GM23338 (cell line): ENCODE measurements at regions not wholly inside any gene's neighbourhood (a gene's known extent, or its start where the extent isn't known, plus 50 kb on each side); places are given as distances from the start of the nearest gene placed in this dataset.

Source experiments
- ATAC-seq: fragments of 200-7000 bp; cut with Tn5 transposase; 3 replicates; pipeline ENCODE4 v1.9.1; 2020
- DNase-seq: peaks from one replicate; pipeline ENCODE4 v3.0.0-alpha.2; 2015; ENCODE audit warnings: low spot score
- H2AFZ ChIP-seq: fragments of 200-600 bp; sonication (generic); 2 replicates; pipeline ENCODE4 v1.8.0; 2016; ENCODE audit warnings: antibody characterized with exemption, mild to moderate bottlenecking, moderate library complexity
- H3F3A ChIP-seq: fragments of 200-600 bp; sonication (generic); replicated peaks from 2 replicates; pipeline ENCODE4 v1.8.0; 2017; ENCODE audit warnings: antibody characterized with exemption, mixed run types, low read depth
- H3K27ac ChIP-seq: fragments of 200-600 bp; sonication (generic); 2 replicates; pipeline ENCODE4 v1.6.1; 2016; ENCODE audit warnings: low read depth
- H3K27me3 ChIP-seq: fragments of 200-600 bp; sonication (generic); 2 replicates; pipeline ENCODE4 v1.8.0; 2016; ENCODE audit warnings: mild to moderate bottlenecking, mixed run types, moderate library complexity; ENCODE audit not compliant: insufficient read depth
- H3K36me3 ChIP-seq: fragments of 200-600 bp; sonication (generic); 2 replicates; pipeline ENCODE4 v1.8.0; 2016; ENCODE audit warnings: mild to moderate bottlenecking; ENCODE audit not compliant: insufficient read depth
- H3K4me1 ChIP-seq: fragments of 200-600 bp; sonication (generic); 2 replicates; pipeline ENCODE4 v1.8.0; 2016; ENCODE audit warnings: mild to moderate bottlenecking, moderate library complexity; ENCODE audit not compliant: insufficient read depth
- H3K4me2 ChIP-seq: fragments of 200-600 bp; sonication (generic); 2 replicates; pipeline ENCODE4 v1.7.1; 2017; ENCODE audit warnings: mixed run types
- H3K4me3 ChIP-seq: fragments of 200-600 bp; sonication (generic); 2 replicates; pipeline ENCODE4 v1.6.1; 2016; ENCODE audit warnings: mixed run types
- H3K79me2 ChIP-seq: fragments of 200-600 bp; sonication (generic); replicated peaks from 2 replicates; pipeline ENCODE4 v1.8.0; 2017; ENCODE audit warnings: mild to moderate bottlenecking; ENCODE audit not compliant: insufficient read depth
- H3K9me2 ChIP-seq: fragments of 200-600 bp; sonication (generic); 2 replicates; pipeline ENCODE4 v1.8.0; 2017; ENCODE audit not compliant: insufficient read depth
- H4K20me1 ChIP-seq: fragments of 200-600 bp; sonication (generic); replicated peaks from 2 replicates; pipeline ENCODE4 v1.8.0; 2017; ENCODE audit warnings: mild to moderate bottlenecking; ENCODE audit not compliant: insufficient read depth
- H3K27ac Mint-ChIP-seq: 2 replicates; pipeline ENCODE4 v1.8.0; 2020; ENCODE audit warnings: inconsistent platforms, mild to moderate bottlenecking, moderate library complexity, mixed read lengths
- H3K27me3 Mint-ChIP-seq: 3 replicates; pipeline ENCODE4 v1.8.0; 2022; ENCODE audit warnings: low read depth, mild to moderate bottlenecking, moderate library complexity, mixed read lengths, inconsistent platforms; ENCODE audit not compliant: insufficient read depth, poor library complexity
- H3K36me3 Mint-ChIP-seq: 3 replicates; pipeline ENCODE4 v1.8.0; 2021; ENCODE audit warnings: low read depth, mild to moderate bottlenecking, inconsistent platforms, moderate library complexity, mixed read lengths
- H3K4me1 Mint-ChIP-seq: 3 replicates; pipeline ENCODE4 v1.8.0; 2020; ENCODE audit warnings: mild to moderate bottlenecking, inconsistent platforms, mixed read lengths
- H3K4me3 Mint-ChIP-seq: 3 replicates; pipeline ENCODE4 v1.8.0; 2021; ENCODE audit warnings: moderate library complexity, mild to moderate bottlenecking, inconsistent platforms, mixed read lengths
- H3K9me3 Mint-ChIP-seq: 3 replicates; pipeline ENCODE4 v1.8.0; 2020; ENCODE audit warnings: moderate library complexity, mild to moderate bottlenecking, inconsistent platforms, mixed read lengths
- CREB1 ChIP-seq: fragments of 250-450 bp; sonication (Bioruptor Pico); IDR thresholded peaks from 2 replicates; pipeline ENCODE4 v1.5.0; 2020; ENCODE audit warnings: low read depth, mild to moderate bottlenecking, moderate library complexity
- EZH2phosphoT487 ChIP-seq: fragments of 200-600 bp; sonication (generic); IDR thresholded peaks from one replicate; pipeline ENCODE4 v1.8.1; 2018; ENCODE audit warnings: antibody characterized with exemption; ENCODE audit not compliant: unreplicated experiment
- JUNB ChIP-seq: IDR thresholded peaks from one replicate; pipeline ENCODE4 v1.6.1; 2016; ENCODE audit warnings: antibody characterized with exemption; ENCODE audit not compliant: unreplicated experiment
- NANOG ChIP-seq: IDR thresholded peaks from 2 replicates; pipeline ENCODE4 v1.6.1; 2016; ENCODE audit warnings: antibody characterized with exemption, borderline replicate concordance
- POLR2AphosphoS5 ChIP-seq: IDR thresholded peaks from 2 replicates; pipeline ENCODE4 v1.6.1; 2016; ENCODE audit warnings: antibody characterized with exemption, low read depth
- STAT1 ChIP-seq: IDR thresholded peaks from one replicate; pipeline ENCODE4 v1.6.1; 2016; ENCODE audit warnings: antibody characterized with exemption; ENCODE audit not compliant: unreplicated experiment
- ZNF114 ChIP-seq: fragments of 250-450 bp; sonication (Bioruptor Pico); IDR thresholded peaks from 2 replicates; pipeline ENCODE4 v1.5.0; 2020; ENCODE audit warnings: mild to moderate bottlenecking, moderate library complexity
- ZNF331 ChIP-seq: fragments of 250-450 bp; sonication (Bioruptor Pico); IDR thresholded peaks from 2 replicates; pipeline ENCODE4 v1.5.0; 2020; ENCODE audit warnings: low read depth, mild to moderate bottlenecking, moderate library complexity
- TF ChIP-seq, protein P1 (sequence below): IDR thresholded peaks from one replicate; pipeline ENCODE4 v1.6.1; 2018; ENCODE audit warnings: antibody characterized with exemption; ENCODE audit not compliant: unreplicated experiment
- TF ChIP-seq, protein P2 (sequence below), 2 experiments: fragments of 200-600 bp in 1 of 2; sonication (generic) in 1 of 2; conservative IDR thresholded peaks; 2 replicates each; pipeline versions ENCODE4 v1.5.1 to v1.6.1; 2016 to 2017; ENCODE audit warnings: antibody characterized with exemption in 2 of 2, low read depth in 2 of 2, mild to moderate bottlenecking in 2 of 2, moderate library complexity in 1 of 2
- TF ChIP-seq, protein P3 (sequence below): IDR thresholded peaks from 2 replicates; pipeline ENCODE4 v1.6.1; 2016; ENCODE audit warnings: antibody characterized with exemption

DNA sequence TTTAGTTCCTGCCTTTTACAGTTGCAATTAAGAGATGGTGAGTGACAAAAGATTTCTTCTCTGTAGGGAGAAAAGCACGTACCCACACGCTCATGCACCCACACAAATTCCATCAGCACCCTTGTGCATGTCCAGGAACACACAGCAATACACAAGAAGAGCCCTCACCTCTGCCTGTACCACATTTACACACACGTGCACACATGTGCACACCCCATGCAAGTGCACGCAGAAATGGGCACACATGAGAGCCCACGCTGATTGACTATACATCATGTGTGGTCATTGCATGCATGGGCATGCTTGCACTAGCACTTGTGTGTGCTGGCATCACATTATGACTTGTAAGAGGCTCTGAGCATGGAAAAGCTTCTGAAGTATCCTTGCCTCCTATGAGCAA, 70.5 kb downstream of the SERPINA3 start:
- Histone ChIP-seq H3K9me2 (no peaks in the 10 kb centered on the region), H3K27ac (no peak overlapping the region), H3K27me3 (no peaks in the 10 kb centered on the region), H4K20me1 (no peaks in the 10 kb centered on the region), H3F3A (no peaks in the 10 kb centered on the region), H3K79me2 (no peaks in the 10 kb centered on the region), H3K4me3 (no peak overlapping the region), H3K4me2 (no peak overlapping the region), H2AFZ (no peak overlapping the region), H3K4me1 (no peaks in the 10 kb centered on the region), H3K36me3 (no peaks in the 10 kb centered on the region)
- TF ChIP-seq, protein P1, sequence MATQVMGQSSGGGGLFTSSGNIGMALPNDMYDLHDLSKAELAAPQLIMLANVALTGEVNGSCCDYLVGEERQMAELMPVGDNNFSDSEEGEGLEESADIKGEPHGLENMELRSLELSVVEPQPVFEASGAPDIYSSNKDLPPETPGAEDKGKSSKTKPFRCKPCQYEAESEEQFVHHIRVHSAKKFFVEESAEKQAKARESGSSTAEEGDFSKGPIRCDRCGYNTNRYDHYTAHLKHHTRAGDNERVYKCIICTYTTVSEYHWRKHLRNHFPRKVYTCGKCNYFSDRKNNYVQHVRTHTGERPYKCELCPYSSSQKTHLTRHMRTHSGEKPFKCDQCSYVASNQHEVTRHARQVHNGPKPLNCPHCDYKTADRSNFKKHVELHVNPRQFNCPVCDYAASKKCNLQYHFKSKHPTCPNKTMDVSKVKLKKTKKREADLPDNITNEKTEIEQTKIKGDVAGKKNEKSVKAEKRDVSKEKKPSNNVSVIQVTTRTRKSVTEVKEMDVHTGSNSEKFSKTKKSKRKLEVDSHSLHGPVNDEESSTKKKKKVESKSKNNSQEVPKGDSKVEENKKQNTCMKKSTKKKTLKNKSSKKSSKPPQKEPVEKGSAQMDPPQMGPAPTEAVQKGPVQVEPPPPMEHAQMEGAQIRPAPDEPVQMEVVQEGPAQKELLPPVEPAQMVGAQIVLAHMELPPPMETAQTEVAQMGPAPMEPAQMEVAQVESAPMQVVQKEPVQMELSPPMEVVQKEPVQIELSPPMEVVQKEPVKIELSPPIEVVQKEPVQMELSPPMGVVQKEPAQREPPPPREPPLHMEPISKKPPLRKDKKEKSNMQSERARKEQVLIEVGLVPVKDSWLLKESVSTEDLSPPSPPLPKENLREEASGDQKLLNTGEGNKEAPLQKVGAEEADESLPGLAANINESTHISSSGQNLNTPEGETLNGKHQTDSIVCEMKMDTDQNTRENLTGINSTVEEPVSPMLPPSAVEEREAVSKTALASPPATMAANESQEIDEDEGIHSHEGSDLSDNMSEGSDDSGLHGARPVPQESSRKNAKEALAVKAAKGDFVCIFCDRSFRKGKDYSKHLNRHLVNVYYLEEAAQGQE, result no peak
- TF ChIP-seq, protein P2, sequence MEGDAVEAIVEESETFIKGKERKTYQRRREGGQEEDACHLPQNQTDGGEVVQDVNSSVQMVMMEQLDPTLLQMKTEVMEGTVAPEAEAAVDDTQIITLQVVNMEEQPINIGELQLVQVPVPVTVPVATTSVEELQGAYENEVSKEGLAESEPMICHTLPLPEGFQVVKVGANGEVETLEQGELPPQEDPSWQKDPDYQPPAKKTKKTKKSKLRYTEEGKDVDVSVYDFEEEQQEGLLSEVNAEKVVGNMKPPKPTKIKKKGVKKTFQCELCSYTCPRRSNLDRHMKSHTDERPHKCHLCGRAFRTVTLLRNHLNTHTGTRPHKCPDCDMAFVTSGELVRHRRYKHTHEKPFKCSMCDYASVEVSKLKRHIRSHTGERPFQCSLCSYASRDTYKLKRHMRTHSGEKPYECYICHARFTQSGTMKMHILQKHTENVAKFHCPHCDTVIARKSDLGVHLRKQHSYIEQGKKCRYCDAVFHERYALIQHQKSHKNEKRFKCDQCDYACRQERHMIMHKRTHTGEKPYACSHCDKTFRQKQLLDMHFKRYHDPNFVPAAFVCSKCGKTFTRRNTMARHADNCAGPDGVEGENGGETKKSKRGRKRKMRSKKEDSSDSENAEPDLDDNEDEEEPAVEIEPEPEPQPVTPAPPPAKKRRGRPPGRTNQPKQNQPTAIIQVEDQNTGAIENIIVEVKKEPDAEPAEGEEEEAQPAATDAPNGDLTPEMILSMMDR (conservative IDR thresholded peaks at IDR 0.05; ENCODE audit: low read depth in 2 of 2), result no peak
- no peak for TF ChIP-seq NANOG
- TF ChIP-seq JUNB, result no peak
- no peak for TF ChIP-seq POLR2AphosphoS5
- TF ChIP-seq ZNF114, result no peak
- TF ChIP-seq STAT1, result no peak
- TF ChIP-seq CREB1 (CRISPR knock-in tag), result no peak
- no peak for TF ChIP-seq ZNF331 (CRISPR knock-in tag)
- TF ChIP-seq, protein P3, sequence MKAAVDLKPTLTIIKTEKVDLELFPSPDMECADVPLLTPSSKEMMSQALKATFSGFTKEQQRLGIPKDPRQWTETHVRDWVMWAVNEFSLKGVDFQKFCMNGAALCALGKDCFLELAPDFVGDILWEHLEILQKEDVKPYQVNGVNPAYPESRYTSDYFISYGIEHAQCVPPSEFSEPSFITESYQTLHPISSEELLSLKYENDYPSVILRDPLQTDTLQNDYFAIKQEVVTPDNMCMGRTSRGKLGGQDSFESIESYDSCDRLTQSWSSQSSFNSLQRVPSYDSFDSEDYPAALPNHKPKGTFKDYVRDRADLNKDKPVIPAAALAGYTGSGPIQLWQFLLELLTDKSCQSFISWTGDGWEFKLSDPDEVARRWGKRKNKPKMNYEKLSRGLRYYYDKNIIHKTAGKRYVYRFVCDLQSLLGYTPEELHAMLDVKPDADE, result no peak
- H3K4me3 Mint-ChIP-seq, result no peak overlapping the region
- peaks cover 3% of the 10 kb centered on the region for H3K27me3 Mint-ChIP-seq
- no peak for ATAC-seq
- H3K9me3 Mint-ChIP-seq, result no peaks in the 10 kb centered on the region
- H3K36me3 Mint-ChIP-seq, result no peaks in the 10 kb centered on the region
- no peak overlapping the region for H3K27ac Mint-ChIP-seq
- DNase-seq, result no peak
- H3K4me1 Mint-ChIP-seq, result 0 out of 3 replicates have a peak, but pooled peaks cover 2% of the 10 kb centered on the region

DNA sequence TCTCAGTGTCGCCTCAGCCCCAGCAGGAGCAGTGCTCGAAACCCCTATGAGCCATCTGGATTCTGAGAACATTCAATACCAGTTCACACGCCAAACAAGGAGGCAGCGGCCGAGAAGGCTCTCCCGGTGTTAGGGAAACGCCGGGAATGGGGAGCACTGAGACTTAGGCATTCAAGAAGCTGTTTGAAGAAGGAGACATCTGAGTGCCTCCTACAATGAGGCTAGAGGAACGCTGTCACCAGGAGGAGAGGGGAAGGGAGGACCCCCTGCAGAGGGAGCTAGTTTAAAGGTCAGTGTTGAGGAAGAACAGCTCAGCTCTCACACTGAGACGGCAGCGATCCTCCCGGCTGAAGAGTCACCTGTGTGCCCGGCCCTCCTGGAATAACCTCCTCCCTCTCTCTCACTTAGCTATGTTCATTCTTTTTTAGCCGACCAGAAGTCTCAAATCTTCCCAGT, 69.9 kb downstream of the SERPINA3 start:
- Histone ChIP-seq H3K4me3 (no peak overlapping the region), H3F3A (no peaks in the 10 kb centered on the region), H3K79me2 (no peaks in the 10 kb centered on the region), H4K20me1 (no peaks in the 10 kb centered on the region), H3K36me3 (no peaks in the 10 kb centered on the region), H3K27me3 (no peaks in the 10 kb centered on the region), H3K4me2 (no peak overlapping the region), H3K4me1 (no peaks in the 10 kb centered on the region), H2AFZ (no peak overlapping the region), H3K27ac (no peak overlapping the region), H3K9me2 (no peaks in the 10 kb centered on the region)
- no peak overlapping the region for H3K4me3 Mint-ChIP-seq
- no peak for DNase-seq
- no peak overlapping the region for H3K27ac Mint-ChIP-seq
- TF ChIP-seq STAT1 (no peak), NANOG (no peak), CREB1 (CRISPR knock-in tag) (no peak), JUNB (no peak), ZNF331 (CRISPR knock-in tag) (no peak), POLR2AphosphoS5 (no peak), EZH2phosphoT487 (no peak)
- TF ChIP-seq, protein P1, result no peak
- no peak for ATAC-seq
- H3K9me3 Mint-ChIP-seq, result no peaks in the 10 kb centered on the region
- H3K36me3 Mint-ChIP-seq, result no peaks in the 10 kb centered on the region
- 0 out of 3 replicates have a peak, but pooled peaks cover 2% of the 10 kb centered on the region for H3K4me1 Mint-ChIP-seq
- H3K27me3 Mint-ChIP-seq, result peaks cover 3% of the 10 kb centered on the region
